ENCODE measurements at regions not wholly inside any gene's neighbourhood (a gene's known extent, or its start where the extent isn't known, plus 50 kb on each side); places are given as distances from the start of the nearest gene placed in this dataset.

GRCh38 chr5:28143519-28143918 is 1105.1 kb upstream of the CDH9 start:
- no peak for DNase-seq (ENCODE audit: low read depth)

- DNase-seq (ENCODE audit: low read depth) = no peak
These were observed 1093.8 kb upstream of the CDH9 start for GRCh38 chr5:28132151-28132550.

GRCh38 chr5:28117691-28118090 is 1079.3 kb upstream of the CDH9 start:
- DNase-seq (ENCODE audit: low read depth) = no peak

GRCh38 chr5:28117273-28117672 is 1078.9 kb upstream of the CDH9 start:
- DNase-seq (ENCODE audit: low read depth) = no peak

GRCh38 chr5:28110781-28111180 is 1072.4 kb upstream of the CDH9 start:
- no peak for DNase-seq (ENCODE audit: low read depth)

- DNase-seq (ENCODE audit: low read depth) = no peak
These were observed 1065.7 kb upstream of the CDH9 start for GRCh38 chr5:28104080-28104479.

- no peak for DNase-seq (ENCODE audit: low read depth)
These were observed 1045.7 kb upstream of the CDH9 start for GRCh38 chr5:28084069-28084468.

- DNase-seq (ENCODE audit: low read depth) = no peak
These were observed 1044.2 kb upstream of the CDH9 start for GRCh38 chr5:28082610-28083009.

- DNase-seq (ENCODE audit: low read depth) = no peak
These were observed 1039.2 kb upstream of the CDH9 start for GRCh38 chr5:28077291-28078240.

GRCh38 chr5:28066856-28067255 is 1028.5 kb upstream of the CDH9 start:
- no peak for DNase-seq (ENCODE audit: low read depth)

- no peak for DNase-seq (ENCODE audit: low read depth)
These were observed 1027.3 kb upstream of the CDH9 start for GRCh38 chr5:28065656-28066055.

GRCh38 chr5:28046596-28046995 is 1008.2 kb upstream of the CDH9 start:
- no peak for DNase-seq (ENCODE audit: low read depth)

- no peak for DNase-seq (ENCODE audit: low read depth)
These were observed 989.5 kb upstream of the CDH9 start for GRCh38 chr5:28027851-28028250.

GRCh38 chr5:28017178-28017577 is 978.8 kb upstream of the CDH9 start:
- no peak for DNase-seq (ENCODE audit: low read depth)

- no peak for DNase-seq (ENCODE audit: low read depth)
These were observed 976.4 kb upstream of the CDH9 start for GRCh38 chr5:28014779-28015178.

- DNase-seq (ENCODE audit: low read depth) = no peak
These were observed 974.2 kb upstream of the CDH9 start for GRCh38 chr5:28012538-28012937.

GRCh38 chr5:28009576-28009975 is 971.2 kb upstream of the CDH9 start:
- no peak for DNase-seq (ENCODE audit: low read depth)

- DNase-seq (ENCODE audit: low read depth) = no peak
These were observed 958.3 kb upstream of the CDH9 start for GRCh38 chr5:27996665-27997064.

GRCh38 chr5:27995867-27996266 is 957.5 kb upstream of the CDH9 start:
- DNase-seq (ENCODE audit: low read depth) = no peak

- no peak for DNase-seq (ENCODE audit: low read depth)
These were observed 939.9 kb upstream of the CDH9 start for GRCh38 chr5:27978322-27978721.

GRCh38 chr5:27969157-27969556 is 930.8 kb upstream of the CDH9 start:
- DNase-seq (ENCODE audit: low read depth) = no peak

- DNase-seq (ENCODE audit: low read depth) = no peak
These were observed 924.8 kb upstream of the CDH9 start for GRCh38 chr5:27963050-27963783.

- DNase-seq (ENCODE audit: low read depth) = no peak
These were observed 923.8 kb upstream of the CDH9 start for GRCh38 chr5:27962198-27962597.

All from EH (cell line).